HG02938 (cell line): ENCODE measurements at regions not wholly inside any gene's neighbourhood (a gene's known extent, or its start where the extent isn't known, plus 50 kb on each side); places are given as distances from the start of the nearest gene placed in this dataset.
"Not testable (repeated sequence)": the region's sequence is repeated elsewhere in the genome, so short reads cannot be mapped to it uniquely, and the experiment has no call there.

Experiments used
- ATAC-seq: cut with Tn5 transposase; IDR thresholded peaks from one replicate; pipeline ENCODE4 v1.9.1; 2021; ENCODE audit warnings: mild to moderate bottlenecking, moderate library complexity; ENCODE audit not compliant: unreplicated experiment

- no peak for ATAC-seq
Measured at GRCh38 chr3:22373182-22373581, 622.2 kb upstream of the ZNF385D start.

DNA sequence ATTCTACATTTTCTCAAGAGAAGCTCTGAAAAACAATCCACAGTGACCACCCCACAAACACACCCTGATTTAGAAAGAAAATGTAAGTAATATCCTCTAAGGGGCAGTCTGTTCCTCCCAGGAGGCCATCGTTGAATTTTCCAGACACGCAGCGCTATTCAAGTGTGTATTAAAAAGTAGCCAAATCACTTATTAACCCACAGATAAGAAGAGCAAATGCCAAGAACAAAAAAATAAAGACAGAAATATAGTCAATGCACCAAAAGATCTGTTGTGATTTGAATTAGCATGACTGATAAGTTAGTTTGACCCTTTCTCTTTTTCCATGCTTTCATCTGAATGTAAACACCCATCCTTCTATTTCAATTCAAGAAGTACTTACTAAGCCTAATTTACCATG lies 622.8 kb upstream of the ZNF385D start:
- no peak for ATAC-seq

- no peak for ATAC-seq
Measured at GRCh38 chr3:22377421-22377820, 626.4 kb upstream of the ZNF385D start.

GRCh38 chr3:22378869-22379268 lies 627.9 kb upstream of the ZNF385D start:
- no peak for ATAC-seq

DNA sequence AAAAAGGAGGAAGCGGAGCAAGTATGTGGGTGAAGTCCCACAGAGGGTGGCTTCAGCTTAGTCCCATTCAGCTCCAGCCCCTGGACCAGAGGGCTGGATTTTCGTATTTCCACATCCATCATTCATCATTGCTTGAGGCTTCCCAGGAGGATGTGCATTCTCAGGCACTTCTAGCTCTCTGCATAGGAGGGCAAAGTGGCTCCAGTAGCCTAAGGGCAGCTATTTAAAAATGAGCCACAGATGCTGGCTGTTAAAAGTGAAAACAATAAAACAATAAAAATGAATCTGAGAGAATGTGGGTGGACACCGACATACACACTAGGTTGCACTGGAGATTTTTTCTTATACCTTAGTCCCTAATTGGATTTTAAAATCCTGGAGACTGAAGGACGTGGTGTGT lies 629.2 kb upstream of the ZNF385D start:
- no peak for ATAC-seq

GRCh38 chr3:22381564-22381963 lies 630.6 kb upstream of the ZNF385D start:
- ATAC-seq: not testable (repeated sequence)

DNA sequence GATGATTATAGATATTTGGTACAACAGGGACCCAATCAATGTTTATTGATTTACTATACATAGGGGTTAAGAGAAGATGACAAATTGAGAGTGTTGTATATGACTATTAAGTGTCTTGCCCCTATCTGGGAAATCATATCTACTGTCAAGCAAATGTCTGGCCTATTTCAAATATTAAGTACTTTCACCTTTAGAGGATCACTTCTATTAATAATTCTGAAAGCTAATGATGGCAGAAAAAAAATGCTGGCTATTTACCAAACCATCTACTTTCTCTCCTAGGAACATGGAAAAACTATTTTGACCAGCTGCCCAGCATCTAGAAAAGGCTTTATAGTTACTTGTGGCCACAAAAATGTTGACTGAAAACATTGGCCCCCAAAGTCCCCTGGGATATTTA lies 632.3 kb upstream of the ZNF385D start:
- no peak for ATAC-seq

GRCh38 chr3:22386107-22386506 lies 635.1 kb upstream of the ZNF385D start:
- no peak for ATAC-seq

- no peak for ATAC-seq
Measured at GRCh38 chr3:22392286-22392685, 641.3 kb upstream of the ZNF385D start.

DNA sequence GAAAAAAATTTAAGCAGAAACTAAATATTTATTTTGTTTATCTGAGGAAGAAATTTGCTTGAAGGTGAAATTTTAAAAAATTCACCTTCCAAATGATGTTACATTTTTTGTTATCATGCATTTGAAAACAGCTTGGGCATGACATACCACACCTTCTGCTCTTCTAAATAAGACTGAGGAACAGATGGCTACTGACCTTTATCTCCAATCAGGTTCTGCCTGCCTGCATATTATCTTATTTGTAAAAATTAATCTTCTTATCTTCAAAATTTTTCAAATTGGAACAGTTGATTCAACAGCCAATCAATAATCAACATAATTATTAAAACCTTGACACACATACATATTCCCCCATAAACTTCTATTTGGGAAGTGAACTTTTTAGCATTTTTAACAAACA lies 641.8 kb upstream of the ZNF385D start:
- ATAC-seq: no peak

DNA sequence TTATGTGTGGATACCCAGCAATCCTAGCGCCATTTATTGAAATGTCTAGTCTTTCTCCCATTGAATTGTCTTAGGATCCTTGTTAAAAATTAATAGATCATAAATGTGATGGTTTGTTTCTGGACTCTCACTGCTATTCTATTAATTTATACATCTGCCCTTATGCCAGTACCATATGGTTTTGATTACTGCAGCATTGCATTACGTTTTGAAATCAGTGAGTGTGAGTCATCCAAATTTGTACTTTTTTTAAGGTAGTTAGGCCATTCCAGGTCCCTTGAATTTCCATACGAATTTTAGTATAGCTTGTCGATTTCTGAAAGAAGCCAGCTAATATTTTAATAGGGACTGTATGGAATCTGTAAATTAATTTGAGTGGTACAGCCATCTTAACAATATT lies 648.6 kb upstream of the ZNF385D start:
- no peak for ATAC-seq

- no peak for ATAC-seq
Measured at GRCh38 chr3:22401499-22401898, 650.5 kb upstream of the ZNF385D start.

DNA sequence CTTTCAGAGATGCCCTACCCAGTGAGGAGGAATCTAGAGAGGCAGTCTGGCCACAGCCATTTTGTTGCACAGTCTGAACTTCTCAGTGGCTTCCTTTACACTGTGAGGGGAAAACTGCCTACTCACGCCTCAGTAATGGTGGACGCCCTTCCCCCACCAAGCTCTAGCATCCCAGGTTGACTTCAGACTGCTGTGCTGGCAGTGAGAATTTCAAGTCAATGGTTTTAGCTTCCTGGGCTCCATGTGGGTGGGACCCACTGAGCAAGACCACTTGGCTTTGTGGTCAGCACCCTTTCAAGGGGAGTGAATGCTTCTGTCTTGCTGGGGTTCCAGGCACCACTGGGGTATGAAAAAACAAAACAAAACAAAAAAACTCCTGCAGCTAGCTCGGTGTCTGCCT lies 663.2 kb upstream of the ZNF385D start:
- ATAC-seq: no peak

- ATAC-seq: not testable (repeated sequence)
Measured at GRCh38 chr3:22416838-22417446, 665.9 kb upstream of the ZNF385D start.

DNA sequence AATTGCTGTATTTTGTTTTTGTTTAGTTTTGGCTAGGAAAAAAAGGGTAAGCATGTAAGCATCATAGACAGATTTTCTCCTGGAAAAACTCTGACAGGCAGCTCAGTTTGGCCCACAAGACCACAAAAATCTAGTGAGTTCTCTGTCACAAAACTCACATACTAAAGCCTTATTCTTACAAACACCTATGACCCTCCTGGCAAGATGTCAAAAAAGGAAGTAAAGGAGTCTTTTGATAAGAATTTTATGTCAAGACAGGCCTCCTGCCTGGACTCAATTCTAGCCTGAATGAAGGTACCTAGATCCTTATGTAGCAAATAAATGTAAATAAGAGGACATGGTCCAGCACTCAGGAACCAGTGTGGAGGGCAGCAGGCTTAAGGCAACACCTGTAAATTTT lies 668.3 kb upstream of the ZNF385D start:
- no peak for ATAC-seq

GRCh38 chr3:22421589-22421988 lies 670.6 kb upstream of the ZNF385D start:
- no peak for ATAC-seq

DNA sequence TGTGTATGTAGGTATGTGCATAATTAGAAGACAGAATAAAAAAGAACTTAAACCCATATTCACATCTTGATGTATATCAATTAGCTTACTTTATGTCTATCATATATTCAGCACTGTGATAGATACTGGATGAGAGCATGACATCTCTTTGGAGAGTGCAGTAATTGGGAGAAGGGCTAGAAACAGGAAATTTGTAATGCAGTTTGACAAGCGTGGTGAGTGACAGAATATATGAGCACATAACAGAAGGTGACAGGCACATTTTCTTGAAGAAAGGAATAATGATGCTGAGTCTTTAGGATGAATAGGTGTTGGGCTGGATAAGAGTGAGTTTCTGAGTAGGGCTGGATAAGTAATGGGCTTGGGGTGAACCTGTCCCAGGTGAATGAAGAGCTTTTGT lies 680.3 kb upstream of the ZNF385D start:
- no peak for ATAC-seq

GRCh38 chr3:22439626-22440025 lies 688.6 kb upstream of the ZNF385D start:
- ATAC-seq: no peak

DNA sequence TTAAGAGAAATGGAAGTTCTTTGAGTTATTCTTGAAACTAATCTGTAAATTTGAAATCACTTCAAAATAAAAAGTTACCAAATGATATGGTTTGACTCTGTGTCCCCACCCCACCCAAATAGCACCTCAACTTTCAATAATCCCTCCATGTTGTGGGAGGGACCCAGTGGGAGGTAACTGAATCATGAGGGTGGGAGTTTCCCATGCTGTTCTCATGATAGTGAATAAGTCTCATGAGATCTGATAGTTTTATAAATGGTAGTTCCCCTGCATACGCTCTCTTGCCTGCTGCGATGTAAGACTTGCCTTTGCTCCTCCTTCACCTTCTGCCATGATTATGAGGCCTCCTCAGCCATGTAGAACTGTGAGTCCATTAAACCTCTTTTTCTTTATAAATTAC lies 690.7 kb upstream of the ZNF385D start:
- no peak for ATAC-seq

DNA sequence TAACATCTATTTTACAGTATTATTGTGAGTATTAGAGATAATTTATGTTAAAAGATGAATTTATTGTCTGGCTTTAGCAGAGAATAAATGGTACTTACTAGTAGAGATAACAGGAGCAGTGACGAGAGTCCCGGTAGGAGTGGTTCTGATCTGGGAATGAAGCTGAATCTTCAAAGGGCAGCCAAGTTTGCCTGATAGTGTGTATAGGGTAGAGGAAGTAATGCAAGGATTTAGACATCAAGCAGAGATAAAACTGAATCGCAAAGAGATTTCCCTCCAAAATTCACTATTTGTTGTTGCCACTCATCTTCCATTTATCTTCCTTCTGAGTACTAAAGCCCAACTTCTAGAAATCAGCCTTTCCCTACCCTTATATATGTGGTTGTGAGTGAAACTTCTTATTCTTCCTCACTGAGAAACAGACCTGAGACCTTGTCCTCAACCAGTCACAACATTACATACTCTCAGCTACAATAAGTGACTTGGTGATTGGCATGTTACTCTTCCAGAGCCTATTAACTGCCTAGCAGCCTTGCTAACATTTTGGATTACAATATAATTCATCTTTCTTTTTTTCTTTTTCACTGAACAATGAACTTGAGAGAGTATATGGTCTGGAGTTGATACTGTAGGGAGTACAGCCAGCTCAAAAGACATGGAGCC lies 692.7 kb upstream of the ZNF385D start:
- no peak for ATAC-seq

- ATAC-seq: not testable (repeated sequence)
Measured at GRCh38 chr3:22445336-22445735, 694.3 kb upstream of the ZNF385D start.

DNA sequence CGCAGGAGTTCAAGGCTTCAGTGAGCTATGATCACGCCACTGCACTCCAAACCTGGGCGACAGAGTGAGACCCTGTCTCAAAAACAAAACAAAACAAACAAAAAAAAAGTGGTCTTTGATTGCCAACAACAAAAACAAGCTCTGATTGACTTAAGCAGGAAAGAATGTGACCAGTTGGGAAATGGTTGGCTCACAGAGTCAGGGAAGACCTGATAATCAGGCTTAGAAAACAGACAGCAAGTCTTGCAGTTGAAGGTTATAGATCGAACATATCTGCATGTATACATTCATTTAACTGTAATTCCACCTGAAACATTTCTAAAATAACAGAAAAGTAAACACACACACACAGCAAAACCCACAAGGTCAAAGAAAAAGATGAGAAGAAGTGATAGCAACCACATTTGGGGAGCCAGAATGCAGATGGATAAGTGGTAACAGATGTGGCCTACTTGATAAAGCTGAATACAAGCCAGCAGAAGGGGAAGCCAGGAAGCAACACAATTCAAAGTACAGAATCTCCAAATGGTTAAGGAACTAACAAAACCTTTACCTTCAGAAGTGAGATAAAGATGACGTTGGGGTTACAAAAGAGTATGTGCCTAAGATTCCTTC lies 699.9 kb upstream of the ZNF385D start:
- no peak for ATAC-seq

GRCh38 chr3:22451501-22451900 lies 700.5 kb upstream of the ZNF385D start:
- no peak for ATAC-seq
